Skin of body (tissue), 1 donor: ENCODE measurements at regions not wholly inside any gene's neighbourhood (a gene's known extent, or its start where the extent isn't known, plus 50 kb on each side); places are given as distances from the start of the nearest gene placed in this dataset.

Experiments used
- DNase-seq: peaks from one replicate; lab custom pipeline; 2025; lab: John Stamatoyannopoulos, UW

- no peak for DNase-seq
Measured at GRCh38 chr5:125813221-125813974, 609.8 kb upstream of the GRAMD2B start.

GRCh38 chr5:125814119-125814518 lies 609.1 kb upstream of the GRAMD2B start:
- no peak for DNase-seq

DNA sequence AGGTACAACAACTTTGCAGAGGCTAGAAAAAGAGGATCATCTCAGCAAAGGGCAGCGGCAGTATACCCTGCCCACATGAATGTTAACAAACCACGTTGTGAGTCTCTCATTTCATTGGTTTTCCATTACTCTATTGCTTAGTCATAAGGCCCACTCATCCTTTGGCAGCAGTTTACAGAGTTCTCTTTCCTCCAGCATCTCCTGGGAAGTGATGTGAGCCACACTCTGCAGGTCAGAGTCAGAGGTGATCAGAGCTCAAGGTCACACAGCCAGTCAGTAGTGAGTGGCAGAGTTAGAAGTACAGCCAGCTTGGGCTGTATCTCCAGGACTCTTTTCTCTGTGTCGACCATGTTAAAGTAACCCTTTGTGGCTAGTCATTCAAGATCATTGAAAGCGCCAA lies 599.6 kb upstream of the GRAMD2B start:
- no peak for DNase-seq

- no peak for DNase-seq
Measured at GRCh38 chr5:125826214-125826613, 597.0 kb upstream of the GRAMD2B start.

DNA sequence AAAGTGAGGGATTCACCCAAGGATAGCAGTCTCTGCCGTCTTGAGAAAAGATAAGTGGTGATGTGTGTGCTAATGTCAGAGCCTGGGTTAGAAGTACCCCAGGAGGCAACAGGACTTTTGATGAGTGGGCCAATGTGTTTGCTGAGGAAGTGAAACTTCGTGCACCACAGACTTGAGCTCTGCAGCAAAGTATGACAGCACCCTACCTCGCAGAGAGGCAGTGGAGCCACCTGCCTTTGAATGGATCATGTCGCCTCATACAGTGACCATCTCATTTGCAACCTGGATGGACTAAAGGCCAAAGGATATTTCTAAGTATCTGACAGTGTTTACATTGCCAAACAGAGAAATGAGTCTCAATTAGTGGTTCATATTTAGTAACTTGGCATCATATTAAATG lies 593.9 kb upstream of the GRAMD2B start:
- DNase-seq: no peak

DNA sequence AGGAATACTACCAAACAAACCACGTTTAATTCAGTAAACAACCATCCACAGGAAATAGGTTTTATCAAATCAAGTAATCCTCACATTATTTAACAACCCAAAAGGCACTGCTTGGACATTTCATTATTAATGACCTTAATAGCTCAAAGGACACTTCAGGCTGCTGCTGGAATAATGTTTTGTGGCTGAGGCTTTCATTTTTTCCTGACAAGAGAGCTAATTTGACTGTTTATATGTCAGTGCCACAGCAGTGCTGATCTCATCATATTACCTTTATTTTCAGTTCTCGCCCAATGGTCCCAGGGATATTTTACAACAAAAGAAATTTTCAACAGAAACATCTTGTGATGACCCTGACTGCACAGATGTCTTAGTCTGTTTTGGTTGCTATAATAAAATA lies 589.8 kb upstream of the GRAMD2B start:
- no peak for DNase-seq

- DNase-seq: no peak
Measured at GRCh38 chr5:125834438-125835115, 588.6 kb upstream of the GRAMD2B start.

DNA sequence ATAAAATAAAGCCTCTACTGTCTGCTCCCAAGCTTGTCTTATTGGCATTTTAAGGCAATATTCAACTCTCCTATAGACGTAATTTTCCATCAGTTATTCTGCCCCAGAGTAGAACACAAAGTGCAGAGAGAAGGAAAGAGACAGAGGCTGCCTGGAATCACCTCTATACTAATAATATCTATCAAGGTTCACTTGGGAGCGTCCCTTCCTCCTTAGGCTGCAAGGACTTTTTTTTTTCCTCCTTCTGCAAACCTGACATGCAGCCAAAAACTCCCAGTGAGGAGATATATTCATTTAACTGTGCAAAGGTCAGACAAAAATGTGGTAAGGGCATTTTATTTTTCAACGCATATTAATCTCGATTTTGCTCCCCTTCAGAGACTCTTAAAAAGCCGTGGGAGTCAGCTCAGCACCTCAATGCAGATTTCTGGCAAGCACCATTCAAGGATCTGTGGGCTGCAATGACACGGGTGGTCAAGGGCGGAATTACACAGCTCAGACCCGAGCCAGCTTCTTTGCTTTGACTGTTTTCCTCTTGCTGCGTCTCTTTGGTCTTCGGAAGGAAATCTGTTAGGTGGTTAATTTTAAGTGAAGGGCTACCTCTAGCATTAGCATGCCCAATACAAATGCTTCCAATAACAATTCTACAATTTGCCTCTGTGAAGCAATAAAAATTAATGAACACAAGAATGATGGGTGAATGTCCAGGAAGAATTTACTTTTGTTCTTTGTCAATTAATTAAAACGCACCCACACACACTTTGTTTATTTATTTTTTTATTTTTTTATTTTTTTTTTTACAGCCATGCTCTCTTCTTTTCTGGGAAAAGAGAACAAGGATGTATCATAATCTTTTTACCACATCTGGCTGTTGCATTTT lies 587.7 kb upstream of the GRAMD2B start:
- DNase-seq: peak; percentile 36

DNA sequence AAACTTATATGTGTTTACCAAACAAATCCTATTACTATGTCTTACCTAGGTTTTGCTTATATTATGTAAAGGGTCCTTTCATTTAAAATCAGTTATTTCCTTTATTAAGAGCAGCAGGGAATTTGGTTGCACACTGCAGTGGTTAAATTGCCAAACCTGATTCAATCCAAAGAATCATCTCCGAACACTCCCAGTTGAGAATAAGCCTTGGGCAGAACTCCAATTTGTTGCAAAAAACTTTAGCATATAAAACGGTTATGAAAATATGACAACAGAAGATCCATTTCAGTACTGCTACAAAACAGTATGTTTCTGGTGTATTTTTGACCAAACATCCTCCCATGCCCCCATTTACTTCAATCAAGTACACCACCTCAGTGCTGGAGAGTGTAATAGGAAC lies 587.0 kb upstream of the GRAMD2B start:
- no peak for DNase-seq

- DNase-seq: no peak
Measured at GRCh38 chr5:125837866-125838265, 585.3 kb upstream of the GRAMD2B start.

GRCh38 chr5:125847561-125847960 lies 575.6 kb upstream of the GRAMD2B start:
- no peak for DNase-seq

GRCh38 chr5:125848751-125849150 lies 574.5 kb upstream of the GRAMD2B start:
- no peak for DNase-seq

- DNase-seq: no peak
Measured at GRCh38 chr5:125856949-125857348, 566.3 kb upstream of the GRAMD2B start.

DNA sequence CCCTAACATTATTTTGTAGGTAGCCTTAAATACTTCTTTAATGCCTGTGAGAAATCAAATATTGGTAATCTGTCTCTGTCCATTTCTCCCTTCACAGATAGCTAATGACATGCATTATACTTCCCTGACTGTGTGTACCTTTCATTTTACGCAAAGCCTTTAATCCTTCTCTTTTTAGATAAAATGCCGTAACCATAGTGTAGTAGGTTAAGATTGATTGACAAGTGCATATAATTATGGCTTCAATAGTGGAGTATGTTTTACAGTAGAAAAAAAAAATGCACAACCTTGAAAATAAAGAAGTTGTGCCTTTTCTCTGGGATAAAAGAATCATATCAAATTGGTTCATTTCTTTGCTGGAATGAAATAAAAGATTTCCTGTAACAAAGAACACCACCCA lies 559.6 kb upstream of the GRAMD2B start:
- no peak for DNase-seq

DNA sequence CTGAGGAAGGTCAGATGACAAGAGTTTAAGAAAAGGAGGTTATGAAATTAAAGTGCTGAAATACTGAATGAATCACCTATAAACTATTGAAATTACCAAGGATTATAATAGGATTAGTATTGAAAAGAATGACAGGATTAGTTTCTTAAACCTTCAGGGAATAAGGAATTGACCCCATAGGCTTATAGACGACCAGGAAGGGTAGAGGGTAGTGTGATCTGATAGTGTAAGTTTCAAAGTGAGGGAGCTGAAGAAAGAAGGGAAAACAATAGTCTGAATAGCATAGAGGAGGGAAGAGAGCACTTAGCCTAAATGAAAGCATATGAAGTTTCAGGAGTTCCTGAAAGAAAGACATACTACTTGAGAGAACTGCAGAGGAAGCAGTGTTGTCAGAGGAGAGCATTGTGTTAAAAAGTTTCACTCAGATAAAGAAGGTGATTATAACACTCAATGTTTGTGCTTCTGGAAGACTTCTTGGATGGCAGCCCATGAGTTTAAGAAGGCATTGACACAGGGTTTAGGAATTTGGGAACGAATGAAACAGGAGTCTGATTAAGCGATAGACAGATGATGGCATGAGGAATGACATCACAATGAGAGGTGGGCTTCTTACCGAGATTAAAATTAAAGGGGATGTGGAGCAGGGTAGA lies 557.9 kb upstream of the GRAMD2B start:
- DNase-seq: no peak

- DNase-seq: no peak
Measured at GRCh38 chr5:125868036-125868435, 555.2 kb upstream of the GRAMD2B start.

- DNase-seq: peak; percentile 32
Measured at GRCh38 chr5:125870256-125870655, 553.0 kb upstream of the GRAMD2B start.

DNA sequence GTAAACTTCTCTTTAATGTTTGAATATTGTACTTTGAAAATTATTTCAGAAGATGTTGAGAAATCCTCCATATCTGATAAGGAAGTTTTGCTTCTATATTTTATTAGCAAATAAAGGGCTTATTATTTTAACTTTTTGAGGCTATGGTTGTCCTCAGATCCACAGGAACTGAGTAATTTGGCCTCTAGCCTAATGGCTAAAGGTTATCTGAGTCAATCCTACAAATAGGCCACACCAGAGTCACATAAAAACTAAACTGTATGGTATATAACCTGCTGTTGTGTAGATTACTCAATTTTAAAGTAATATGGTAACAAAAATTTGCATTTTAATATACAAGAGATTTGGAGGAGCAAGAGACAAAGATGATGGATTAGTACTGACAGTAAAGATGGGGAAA lies 549.2 kb upstream of the GRAMD2B start:
- no peak for DNase-seq

GRCh38 chr5:125874717-125875116 lies 548.5 kb upstream of the GRAMD2B start:
- DNase-seq: no peak

DNA sequence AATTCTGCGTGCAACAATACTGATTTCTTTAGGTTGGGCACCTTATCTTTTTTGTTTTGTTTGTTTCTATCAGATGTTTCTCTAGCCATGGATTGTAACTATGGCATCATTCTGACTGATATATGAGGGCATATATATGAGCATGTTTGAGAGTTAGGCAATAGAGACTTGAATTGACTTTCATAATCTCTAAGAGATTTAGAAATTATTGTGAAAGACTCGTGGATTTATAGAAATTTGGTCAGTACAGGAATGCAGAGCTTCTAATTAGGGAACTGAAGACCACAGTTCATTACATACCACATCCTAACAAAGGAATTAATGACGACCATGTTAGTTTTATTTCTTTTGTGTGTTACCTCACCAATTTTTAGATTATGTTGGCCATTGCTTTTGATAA lies 546.0 kb upstream of the GRAMD2B start:
- DNase-seq: no peak

- no peak for DNase-seq
Measured at GRCh38 chr5:125882061-125882460, 541.1 kb upstream of the GRAMD2B start.

- no peak for DNase-seq
Measured at GRCh38 chr5:125883223-125883622, 540.0 kb upstream of the GRAMD2B start.
